GM19238 (cell line): ENCODE measurements at regions not wholly inside any gene's neighbourhood (a gene's known extent, or its start where the extent isn't known, plus 50 kb on each side); places are given as distances from the start of the nearest gene placed in this dataset.

ENCODE experiments used
- DNase-seq: peaks from one replicate; pipeline ENCODE4 v3.0.0; 2011; ENCODE audit warnings: low spot score; ENCODE audit not compliant: insufficient read length

DNA sequence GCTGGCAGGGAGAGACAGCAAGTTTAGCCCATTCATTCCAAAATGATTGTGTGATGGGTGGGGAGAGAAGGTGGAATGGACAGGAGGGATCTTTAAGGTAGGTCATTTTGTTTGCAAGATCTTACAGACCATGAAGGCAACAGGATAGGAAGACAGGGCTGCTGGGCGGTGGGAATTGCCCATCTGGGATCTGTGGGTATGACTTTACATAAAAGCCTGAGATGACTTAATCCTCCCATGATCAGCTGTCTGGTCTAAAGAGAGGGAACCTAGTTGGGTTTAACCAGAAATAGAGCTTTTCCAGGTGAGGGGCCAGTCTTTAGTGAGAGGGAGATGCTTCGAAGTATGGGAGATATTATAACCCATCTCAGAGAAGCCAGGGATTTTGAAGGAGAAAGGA is 153.7 kb downstream of the KLF6 start:
- DNase-seq: no peak

GRCh38 chr10:3625959-3626751 is 158.9 kb downstream of the KLF6 start:
- peak; percentile 5 for DNase-seq

- no peak for DNase-seq
Observed at GRCh38 chr10:3624367-3624766, 160.6 kb downstream of the KLF6 start.

DNA sequence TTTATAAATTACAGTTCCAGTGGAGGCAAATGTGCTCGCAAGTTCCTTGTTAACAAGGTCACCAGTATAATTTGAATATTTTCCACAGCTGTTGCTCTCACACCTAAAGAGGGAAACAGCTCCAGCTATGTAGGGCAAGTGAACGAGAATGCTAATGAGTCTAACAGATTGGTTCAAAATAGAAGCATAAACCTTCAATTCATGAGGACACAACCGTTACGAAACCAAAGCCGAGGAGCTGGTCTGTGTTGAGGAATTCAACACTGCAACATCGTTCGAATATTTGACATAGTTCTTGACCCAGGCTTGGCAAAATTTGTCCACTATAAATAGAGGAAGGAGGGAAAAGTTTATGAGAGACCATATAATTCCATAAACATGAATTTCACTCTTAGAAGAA is 161.3 kb downstream of the KLF6 start:
- DNase-seq: no peak

GRCh38 chr10:3622845-3623621 is 162.0 kb downstream of the KLF6 start:
- DNase-seq: peak; percentile 11

- no peak for DNase-seq
Observed at GRCh38 chr10:3622427-3622826, 162.6 kb downstream of the KLF6 start.

- DNase-seq: no peak
Observed at GRCh38 chr10:3620818-3621217, 164.2 kb downstream of the KLF6 start.

DNA sequence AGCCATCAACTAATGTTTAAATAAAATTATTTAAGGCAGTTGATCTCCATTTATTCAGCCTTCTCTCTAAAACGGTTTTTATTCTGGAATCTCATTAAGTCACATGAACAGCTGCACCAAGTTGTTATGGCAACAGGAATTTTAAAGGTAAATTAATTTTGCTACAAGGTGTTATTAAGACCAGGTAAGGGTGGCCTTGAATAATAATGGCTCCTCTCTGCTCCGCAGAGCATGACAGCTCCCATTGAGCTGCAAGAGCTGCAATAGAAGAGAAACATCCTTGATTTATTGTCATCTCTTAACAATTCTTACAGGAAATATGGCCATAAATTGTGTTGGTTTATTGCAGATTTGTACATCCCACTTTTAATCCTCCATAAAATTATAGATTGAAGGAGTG is 165.8 kb downstream of the KLF6 start:
- DNase-seq: no peak

DNA sequence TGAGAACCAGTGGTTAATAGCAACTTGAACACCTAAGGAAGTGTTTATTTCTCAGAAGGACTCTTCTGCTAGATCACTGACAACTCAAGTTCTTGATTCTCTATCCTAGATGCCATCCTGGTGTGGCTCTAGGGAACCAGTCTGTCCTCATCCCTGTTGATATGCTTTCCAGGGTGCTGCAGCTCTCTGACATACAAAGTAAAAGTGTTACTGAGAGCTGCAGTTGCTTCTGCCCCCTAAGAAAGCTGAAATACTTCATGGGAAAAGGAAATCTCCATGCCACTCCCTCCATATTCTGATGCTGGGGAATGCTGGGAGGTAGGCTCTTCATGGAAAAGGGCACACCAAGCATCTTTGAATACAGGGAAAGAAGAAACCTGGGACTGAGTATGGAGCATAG is 168.1 kb downstream of the KLF6 start:
- no peak for DNase-seq

GRCh38 chr10:3613318-3613717 is 171.7 kb downstream of the KLF6 start:
- no peak for DNase-seq

- no peak for DNase-seq
Observed at GRCh38 chr10:3612183-3613001, 172.6 kb downstream of the KLF6 start.

GRCh38 chr10:3606309-3606708 is 178.7 kb downstream of the KLF6 start:
- no peak for DNase-seq

GRCh38 chr10:3605882-3606281 is 179.1 kb downstream of the KLF6 start:
- no peak for DNase-seq

DNA sequence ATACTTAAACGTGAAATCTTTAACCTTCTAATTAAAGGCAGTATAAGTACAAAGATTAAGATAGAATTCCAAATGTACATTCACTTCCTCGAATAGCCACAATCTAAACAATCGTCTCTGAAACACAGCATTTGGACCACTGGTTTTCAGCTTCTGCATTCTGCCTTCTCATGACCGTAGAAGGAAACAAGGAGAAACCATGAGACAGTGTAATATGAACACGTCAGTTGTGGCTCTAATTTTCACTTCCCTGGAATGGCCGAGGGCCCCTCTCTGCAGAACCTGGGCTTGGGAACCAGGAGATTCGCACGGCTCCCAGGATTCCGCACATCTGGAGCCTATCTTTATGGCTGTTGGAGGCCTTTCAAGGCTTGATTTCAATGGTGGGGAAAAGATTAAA is 189.3 kb downstream of the KLF6 start:
- DNase-seq: no peak

DNA sequence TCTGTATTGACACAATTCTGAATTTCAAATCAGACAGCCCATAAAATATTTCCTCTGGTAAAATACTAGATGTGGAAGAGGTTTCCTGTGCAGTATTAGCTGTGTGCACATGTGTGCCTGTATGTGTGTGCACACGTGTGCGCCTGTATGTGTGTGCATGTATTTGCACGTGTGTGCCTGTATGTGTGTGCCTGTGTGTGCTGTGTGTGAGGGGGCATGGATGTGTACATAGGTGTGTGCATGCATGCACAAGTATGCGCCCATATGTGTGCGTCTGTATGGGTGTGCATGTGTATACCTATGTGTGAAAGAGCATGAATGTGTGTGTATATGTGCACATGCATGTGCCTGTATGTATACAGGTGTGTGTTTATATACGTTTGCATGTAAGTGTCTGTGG is 191.4 kb downstream of the KLF6 start:
- DNase-seq: no peak

- DNase-seq: no peak
Observed at GRCh38 chr10:3592424-3592823, 192.6 kb downstream of the KLF6 start.

- no peak for DNase-seq
Observed at GRCh38 chr10:3588816-3589215, 196.2 kb downstream of the KLF6 start.

- no peak for DNase-seq
Observed at GRCh38 chr10:3588346-3588745, 196.7 kb downstream of the KLF6 start.

DNA sequence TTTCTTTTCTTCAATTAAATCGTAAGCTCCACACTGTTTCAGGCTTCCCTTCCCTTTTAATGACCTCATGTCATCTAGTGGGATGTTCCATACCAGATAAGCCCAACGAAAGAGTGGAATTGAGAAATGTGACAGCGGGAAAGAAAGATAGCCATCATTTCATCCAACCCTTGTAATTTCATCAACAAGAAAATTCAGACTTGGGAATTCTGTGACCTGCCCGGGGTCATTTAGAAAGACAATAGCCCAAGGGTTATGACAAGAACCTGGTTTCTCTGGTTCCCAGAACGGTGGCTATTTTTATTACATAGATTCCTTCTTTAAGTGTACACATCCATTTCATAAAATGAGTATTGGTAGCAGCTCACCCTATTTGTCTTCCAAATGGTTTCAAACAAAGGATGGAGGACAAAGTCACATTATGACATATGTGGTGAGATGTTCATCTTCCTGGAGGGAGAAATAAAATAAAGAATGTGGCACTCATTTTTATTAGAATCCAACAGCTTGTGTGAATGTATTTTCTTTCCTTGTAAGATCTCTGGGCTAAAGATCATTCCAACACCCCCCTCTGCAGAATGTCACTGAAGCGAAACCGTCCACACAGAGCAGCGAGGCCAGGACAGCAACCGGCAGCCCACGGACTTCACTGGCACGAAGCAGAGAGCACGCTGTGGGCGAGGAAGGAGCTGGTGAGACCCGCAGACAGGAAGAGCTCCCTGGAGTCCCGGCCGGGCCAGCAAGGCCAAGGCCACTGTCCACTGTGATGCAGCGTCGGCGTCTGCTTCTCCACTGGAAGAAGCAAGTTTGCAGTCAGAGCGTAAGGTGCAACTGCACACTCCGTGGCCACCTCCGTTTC is 199.9 kb downstream of the KLF6 start:
- DNase-seq: no peak

- DNase-seq: no peak
Observed at GRCh38 chr10:3580565-3580964, 204.4 kb downstream of the KLF6 start.

GRCh38 chr10:3579845-3580244 is 205.2 kb downstream of the KLF6 start:
- DNase-seq: no peak
